GM18505 (cell line): ENCODE measurements at regions not wholly inside any gene's neighbourhood (a gene's known extent, or its start where the extent isn't known, plus 50 kb on each side); places are given as distances from the start of the nearest gene placed in this dataset.

Experiments used
- ATAC-seq: cut with Tn5 transposase; IDR thresholded peaks from one replicate; pipeline ENCODE4 v1.9.1; 2021; ENCODE audit not compliant: unreplicated experiment
- POLR2A ChIP-seq: IDR thresholded peaks from 4 replicates; pipeline ENCODE4 v1.6.1; 2011; ENCODE audit warnings: borderline replicate concordance; ENCODE audit not compliant: insufficient read depth, insufficient read length; ENCODE audit errors: extremely low read depth

GRCh38 chr3:21152555-21152954 is 598.5 kb downstream of the ZNF385D start:
- no peak for ATAC-seq
- TF ChIP-seq POLR2A, result no peak

- no peak for ATAC-seq
- no peak for TF ChIP-seq POLR2A
Measured at GRCh38 chr3:21142949-21143348, 608.1 kb downstream of the ZNF385D start.

- no peak for ATAC-seq
- TF ChIP-seq POLR2A, result no peak
Measured at GRCh38 chr3:21142031-21142430, 609.0 kb downstream of the ZNF385D start.

GRCh38 chr3:21140785-21141184 is 610.2 kb downstream of the ZNF385D start:
- TF ChIP-seq POLR2A, result no peak
- ATAC-seq, result no peak

DNA sequence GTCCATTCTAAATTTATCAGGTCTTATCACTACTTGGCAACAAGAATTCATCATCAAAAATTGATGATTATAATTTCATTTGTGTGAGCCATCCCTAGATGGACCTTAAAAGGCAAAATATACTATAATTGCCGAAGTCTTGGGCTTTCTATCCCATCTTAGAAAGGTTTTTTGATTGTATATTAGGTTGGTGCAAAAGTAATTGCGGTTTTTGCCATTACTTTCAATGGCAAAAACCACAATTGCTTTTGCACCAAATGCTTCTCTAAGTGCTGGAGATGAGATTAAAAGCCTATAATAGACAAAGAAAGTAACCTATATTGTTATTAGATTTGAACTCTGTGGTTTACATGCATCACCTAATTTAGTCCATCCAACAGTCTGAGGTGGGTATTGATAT is 612.9 kb downstream of the ZNF385D start:
- TF ChIP-seq POLR2A, result no peak
- ATAC-seq, result no peak

GRCh38 chr3:21132896-21133295 is 618.1 kb downstream of the ZNF385D start:
- ATAC-seq, result no peak
- TF ChIP-seq POLR2A, result no peak

DNA sequence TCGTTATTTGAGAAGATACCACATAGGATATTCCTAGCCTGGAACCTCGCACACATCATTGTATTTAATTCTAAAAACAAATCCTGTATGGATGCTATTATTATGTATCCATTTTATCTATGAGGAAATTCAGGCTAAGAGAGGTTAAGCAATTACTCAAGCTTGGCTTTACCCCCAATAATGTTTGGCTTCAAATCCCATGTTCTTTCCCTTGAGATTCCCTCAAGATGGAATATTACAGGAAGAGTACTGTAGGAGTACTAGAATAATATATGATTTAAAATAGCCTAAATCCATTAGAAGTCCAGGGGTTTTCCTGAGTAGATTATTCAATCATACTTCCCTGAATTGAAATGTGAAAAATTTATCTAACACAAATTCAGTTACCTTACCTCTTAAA is 630.2 kb downstream of the ZNF385D start:
- no peak for ATAC-seq

GRCh38 chr3:21117370-21117769 is 633.6 kb downstream of the ZNF385D start:
- no peak for TF ChIP-seq POLR2A
- ATAC-seq, result no peak

More for the DNA sequence above, 630.2 kb downstream of the ZNF385D start:
- no peak for TF ChIP-seq POLR2A

GRCh38 chr3:21109056-21109455 is 642.0 kb downstream of the ZNF385D start:
- no peak for TF ChIP-seq POLR2A
- ATAC-seq, result no peak

GRCh38 chr3:21105784-21106183 is 645.2 kb downstream of the ZNF385D start:
- no peak for ATAC-seq
- TF ChIP-seq POLR2A, result no peak

DNA sequence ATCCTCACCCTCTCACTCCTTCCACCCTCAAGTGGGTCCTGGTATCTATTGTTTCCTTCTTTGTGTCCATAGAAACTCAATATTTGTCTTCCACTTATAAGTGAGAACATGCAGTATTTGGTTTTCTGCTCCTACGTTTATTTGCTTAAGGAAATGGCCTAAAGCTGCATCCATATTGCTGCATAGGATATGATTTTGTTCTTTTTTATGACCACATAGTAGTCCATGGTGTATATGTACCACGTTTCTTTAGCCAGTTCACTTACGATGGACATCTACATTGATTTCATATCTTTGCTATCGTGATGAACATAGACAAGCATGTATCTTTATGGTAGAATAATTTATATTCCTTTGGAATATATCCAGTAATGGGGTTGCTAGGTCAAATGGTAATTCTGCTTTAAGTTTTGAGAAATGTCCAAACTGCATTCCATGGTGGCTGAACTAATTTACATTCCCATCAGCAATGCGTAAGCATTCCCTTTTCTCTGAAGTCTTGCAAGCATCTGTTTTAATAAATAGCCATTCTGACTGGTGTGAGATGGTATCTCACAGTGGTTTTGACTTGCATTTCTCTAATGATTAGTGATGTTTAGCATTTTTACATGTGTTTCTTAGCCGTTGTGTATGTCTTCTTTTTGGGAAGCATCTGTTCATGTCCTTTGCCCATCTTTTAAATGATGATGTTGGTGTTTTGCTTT is 650.2 kb downstream of the ZNF385D start:
- TF ChIP-seq POLR2A, result no peak
- no peak for ATAC-seq

DNA sequence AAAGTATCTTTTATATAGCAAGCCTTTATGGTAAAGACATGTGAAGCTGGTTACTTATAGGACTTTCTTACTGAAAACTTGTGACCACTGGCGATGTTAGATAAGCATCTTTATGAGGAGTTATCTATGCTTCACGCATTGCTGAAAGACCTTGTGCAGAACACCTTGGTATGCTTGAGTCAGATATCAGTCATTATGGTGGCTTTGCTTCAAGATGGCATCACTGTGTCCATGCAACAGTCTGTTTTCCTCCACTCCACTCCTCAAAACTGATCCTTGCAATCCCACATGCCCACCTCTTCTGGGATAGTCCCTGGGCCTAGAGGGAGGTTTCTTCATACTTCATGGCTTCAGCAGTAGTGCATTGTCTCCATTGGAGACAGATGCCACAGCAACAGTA is 656.3 kb downstream of the ZNF385D start:
- TF ChIP-seq POLR2A, result no peak
- no peak for ATAC-seq

- TF ChIP-seq POLR2A, result no peak
- ATAC-seq, result no peak
Measured at GRCh38 chr3:21073561-21073960, 677.4 kb downstream of the ZNF385D start.

- ATAC-seq, result no peak
- no peak for TF ChIP-seq POLR2A
Measured at GRCh38 chr3:21067031-21067813, 683.8 kb downstream of the ZNF385D start.

GRCh38 chr3:21062831-21063294 is 688.1 kb downstream of the ZNF385D start:
- no peak for TF ChIP-seq POLR2A

GRCh38 chr3:21059404-21059803 is 691.6 kb downstream of the ZNF385D start:
- no peak for ATAC-seq

More at GRCh38 chr3:21062831-21063294, 688.1 kb downstream of the ZNF385D start:
- no peak for ATAC-seq

More at GRCh38 chr3:21059404-21059803, 691.6 kb downstream of the ZNF385D start:
- no peak for TF ChIP-seq POLR2A
